ENCODE measurements at regions not wholly inside any gene's neighbourhood (a gene's known extent, or its start where the extent isn't known, plus 50 kb on each side); places are given as distances from the start of the nearest gene placed in this dataset.

DNA sequence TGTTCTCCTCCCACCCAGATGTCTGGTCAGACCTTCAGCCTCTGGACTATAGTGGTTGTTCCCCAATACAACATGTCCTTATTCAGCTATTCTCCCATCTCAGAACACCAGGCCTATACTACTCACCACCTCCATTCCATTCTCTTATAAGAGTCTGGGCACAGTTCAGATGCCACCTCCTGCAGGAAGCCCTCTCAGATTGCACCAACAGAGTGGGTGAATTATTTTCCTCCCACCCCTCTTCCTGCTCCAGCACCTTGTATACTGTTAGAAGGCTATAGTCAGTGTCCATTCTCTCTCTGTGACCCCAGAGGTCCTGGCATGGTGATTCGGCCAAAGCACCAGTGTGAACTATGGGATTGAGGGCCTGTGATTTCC, 204.6 kb downstream of the GLI2 start:
- DNase-seq, result no peak

GRCh38 chr2:120940726-120941256, 205.1 kb downstream of the GLI2 start:
- no peak for DNase-seq

- no peak for DNase-seq
Measured at GRCh38 chr2:120941571-120942120, 206.0 kb downstream of the GLI2 start.

GRCh38 chr2:120942658-120943057, 207.0 kb downstream of the GLI2 start:
- no peak for DNase-seq

GRCh38 chr2:120943403-120944034, 207.9 kb downstream of the GLI2 start:
- DNase-seq, result no peak

DNA sequence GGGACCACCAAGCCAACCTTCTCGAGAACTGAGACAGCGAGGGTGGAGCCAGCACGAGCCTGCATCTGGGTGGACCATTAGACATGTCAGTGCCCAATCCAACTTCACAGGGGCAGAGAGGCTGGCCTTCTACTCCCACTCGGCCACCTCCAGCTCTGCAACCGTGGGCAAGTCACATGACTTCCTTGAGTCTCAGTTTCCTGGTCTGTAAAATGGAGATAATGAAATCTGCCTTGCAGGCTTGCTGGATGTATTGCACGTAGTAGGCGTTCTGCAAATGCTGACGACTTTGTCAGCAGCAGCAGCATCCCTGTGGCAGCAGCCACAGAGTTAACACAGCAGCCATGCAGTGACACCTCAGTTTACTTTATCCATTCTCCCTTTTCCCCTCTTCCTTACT, 208.9 kb downstream of the GLI2 start:
- DNase-seq, result no peak

GRCh38 chr2:120945091-120945490, 209.4 kb downstream of the GLI2 start:
- no peak for DNase-seq

GRCh38 chr2:120945832-120946499, 210.3 kb downstream of the GLI2 start:
- no peak for DNase-seq

DNA sequence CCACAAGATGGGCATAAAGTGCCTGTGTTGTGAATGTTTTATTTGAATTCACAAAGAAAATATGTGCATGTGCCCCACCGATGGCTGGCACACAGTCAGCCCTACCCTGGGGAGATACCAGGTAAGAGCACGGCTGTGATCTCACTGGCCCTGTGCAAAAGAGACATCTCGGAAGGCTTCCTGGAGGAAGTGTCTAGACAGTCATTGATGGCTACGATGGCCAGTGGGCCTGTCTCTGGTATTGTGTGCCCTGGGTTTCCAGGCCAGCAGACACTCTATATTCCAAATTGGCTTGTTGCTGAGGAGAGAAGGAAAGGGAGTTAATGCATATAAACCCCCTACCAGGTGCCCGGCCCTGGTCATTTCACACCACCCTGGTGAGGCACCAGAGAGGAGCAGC, 211.7 kb downstream of the GLI2 start:
- DNase-seq, result no peak

DNA sequence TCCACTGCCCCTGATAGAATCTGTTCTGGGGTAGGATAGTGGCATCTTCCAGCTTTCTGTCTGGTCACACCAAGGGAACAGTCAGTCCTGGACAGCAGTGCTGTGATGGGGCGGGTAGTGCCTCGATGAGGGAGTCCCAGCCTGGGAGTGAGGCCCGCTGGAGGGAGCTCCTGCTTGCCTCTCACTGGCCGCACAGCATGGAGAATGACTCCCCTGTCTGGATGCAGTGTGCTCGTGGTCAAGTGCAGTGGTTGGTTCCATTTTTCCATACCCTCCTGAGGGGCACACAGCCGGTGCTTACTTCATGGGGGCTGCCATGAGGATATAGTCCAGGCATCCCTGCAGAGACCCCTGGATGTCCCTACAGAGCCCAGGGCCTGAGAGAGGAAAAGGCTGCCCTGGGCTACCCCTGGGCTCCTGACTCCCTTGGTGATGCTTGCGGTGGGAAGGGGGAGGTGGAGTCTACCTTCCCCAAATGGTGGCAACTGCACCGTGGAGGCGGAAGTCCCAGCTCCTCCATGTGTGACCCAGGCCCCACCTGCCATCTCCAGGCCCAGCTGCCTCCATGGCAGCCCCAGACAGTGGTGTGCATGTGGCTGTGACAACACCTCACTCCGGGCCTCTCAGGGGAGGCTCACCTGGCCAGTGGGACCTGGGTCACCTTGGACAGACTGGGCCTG, 212.5 kb downstream of the GLI2 start:
- DNase-seq, result no peak

GRCh38 chr2:120948662-120949011, 213.0 kb downstream of the GLI2 start:
- DNase-seq, result no peak

DNA sequence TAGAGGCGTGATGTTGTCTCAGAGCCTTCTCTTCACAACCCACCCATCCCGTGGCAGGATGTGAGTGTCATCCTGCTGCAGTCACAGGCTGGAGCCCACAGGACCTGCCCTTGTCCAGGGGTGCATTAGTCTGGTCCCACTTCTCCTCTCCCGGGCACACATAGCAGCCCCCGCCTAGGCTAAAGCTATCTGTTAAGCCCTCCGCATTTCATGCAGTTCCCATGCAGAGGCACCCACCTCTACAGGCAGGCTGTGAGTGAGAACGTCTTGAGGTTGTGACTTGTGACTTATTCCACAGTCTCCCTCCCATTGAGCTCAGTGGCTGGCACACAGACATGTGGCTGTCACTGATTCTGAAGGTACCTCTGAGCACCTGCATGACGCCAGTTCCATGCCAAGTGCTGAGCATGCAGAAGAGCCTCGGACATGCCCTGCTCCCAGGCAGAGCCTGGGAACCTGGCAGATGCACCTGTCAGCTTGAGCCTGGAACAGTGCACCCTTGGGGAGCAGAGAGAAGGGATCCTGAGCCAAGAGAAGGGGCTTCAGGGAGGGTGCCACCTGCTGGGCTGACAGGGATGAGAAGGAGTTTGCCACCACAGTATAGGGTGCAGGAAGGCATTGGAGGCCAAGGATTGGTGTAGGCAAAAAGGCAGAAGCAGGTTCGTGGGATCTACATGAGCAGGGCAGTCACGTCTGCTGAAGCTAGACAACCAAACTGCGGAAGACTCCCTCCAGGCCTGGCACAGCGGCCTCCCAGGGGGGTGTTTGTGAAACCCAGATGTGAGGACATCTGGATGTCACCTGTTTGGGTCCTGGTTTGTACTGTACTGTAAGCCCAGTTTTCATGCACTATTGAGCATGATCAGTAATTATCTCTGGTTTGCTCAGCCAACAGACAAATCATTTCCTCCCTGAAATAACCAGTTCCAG, 213.6 kb downstream of the GLI2 start:
- DNase-seq, result no peak

- no peak for DNase-seq
Measured at GRCh38 chr2:120949957-120950590, 214.4 kb downstream of the GLI2 start.

DNA sequence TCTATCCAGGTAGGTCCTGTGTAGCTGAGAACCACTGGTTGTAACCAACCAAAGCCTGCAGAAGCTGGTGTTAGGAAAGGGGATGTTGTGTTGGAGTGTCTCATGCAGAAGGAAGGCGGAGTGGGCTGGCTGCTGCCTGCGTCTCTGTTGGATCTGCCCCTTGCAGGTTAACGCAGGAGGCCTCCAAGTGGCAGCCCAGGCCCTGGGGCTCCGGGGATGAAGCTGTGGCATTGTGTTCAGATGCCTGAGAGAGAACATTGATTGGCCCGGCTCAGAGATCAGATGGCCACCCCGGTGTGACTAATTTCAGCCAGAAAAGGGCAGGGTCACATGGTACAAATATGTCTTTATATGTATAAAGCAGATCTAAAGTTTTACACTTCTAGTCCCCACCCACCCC, 216.0 kb downstream of the GLI2 start:
- no peak for DNase-seq

DNA sequence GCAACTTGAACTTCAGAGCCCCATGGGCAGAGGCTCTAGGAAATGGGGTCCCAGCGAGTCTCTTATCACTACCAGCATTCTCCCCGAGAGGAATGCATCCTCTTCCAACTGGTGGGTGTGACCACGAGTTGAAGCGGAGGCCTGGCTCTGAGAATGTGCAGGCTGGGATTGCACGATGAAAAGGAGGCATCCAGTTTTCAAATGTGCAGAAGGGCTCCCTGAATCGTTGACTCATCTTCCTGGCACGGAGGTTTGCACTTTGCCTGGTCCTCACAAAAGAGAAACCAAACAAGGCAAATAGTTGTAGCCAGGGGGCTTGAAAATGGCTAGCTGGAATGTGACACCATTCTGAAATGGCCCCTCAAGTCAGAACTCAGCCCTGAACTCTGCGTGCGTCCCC, 216.7 kb downstream of the GLI2 start:
- no peak for DNase-seq

- peak; percentile 4 for DNase-seq
Measured at GRCh38 chr2:120953066-120953756, 217.5 kb downstream of the GLI2 start.

- no peak for DNase-seq
Measured at GRCh38 chr2:120953843-120954584, 218.3 kb downstream of the GLI2 start.

DNA sequence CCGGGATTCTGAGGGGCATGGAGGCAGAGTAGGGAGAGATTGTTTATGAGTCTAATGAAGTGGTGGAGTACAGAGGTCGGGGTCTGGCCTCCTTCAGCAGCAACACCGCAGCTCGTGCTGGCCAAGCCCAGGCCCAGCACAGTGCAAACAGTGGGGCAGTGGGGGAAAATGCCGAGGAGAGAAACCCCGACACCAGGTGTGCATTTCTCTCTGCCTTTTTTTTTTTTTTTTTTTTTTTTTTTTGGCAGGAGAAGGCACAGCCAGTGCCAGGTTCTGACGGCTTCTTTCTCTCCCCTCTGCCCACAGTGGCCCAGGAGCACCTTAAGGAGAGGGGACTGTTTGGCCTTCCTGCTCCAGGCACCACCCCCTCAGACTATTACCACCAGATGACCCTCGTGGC, 219.3 kb downstream of the GLI2 start:
- no peak for DNase-seq

DNA sequence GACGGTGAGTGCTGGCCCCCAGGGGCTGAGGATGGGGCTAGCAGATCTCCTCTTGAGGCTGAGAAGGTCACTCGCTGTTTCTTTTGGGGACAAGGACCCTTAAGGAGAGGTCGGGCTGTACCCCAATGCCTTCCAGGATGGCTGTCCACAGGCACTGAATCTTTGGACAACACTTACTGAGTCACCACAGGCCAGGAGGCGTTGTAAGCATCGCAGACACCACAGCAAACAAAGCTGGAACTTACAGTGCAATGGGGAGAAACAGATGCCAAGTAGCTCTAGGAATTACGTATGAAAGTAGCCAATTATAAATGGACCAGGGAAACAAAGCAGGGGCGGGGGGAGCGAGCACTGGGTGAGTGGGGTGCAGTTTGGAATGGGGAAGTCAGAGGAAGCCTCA, 219.8 kb downstream of the GLI2 start:
- no peak for DNase-seq

DNA sequence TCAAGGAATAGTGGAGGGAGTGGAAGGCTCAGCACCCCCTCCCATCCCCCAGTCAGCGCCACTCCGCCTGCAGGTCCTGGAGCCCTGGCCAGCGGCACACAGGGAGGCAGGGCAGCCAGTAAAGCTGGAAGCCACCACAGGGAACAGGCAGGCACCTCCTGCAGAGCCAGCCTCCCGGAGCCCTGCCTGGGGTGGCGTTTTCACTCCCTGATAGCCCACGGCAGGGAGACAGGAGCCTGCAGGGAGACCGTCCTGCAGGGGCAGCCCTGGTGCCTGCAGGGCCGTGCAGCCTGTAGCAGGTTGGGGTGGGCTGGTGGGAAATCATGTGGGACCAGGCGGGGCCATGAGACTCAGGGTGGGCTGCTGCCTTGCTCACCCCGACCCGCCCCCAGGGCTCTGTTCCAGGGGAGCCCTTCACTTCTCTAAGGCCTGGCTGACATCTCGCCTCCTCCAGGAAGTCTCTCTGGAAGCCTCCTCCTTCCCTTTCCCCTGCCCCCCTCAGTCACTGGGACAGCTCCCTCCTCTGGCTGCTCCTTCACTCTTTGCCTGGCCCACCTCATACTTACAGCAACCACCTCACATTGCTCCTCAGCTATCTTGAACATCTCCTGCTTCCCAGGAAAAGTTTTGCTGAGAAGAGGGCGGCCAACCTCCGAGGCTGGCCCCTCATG, 221.0 kb downstream of the GLI2 start:
- no peak for DNase-seq
